GM18951 (cell line): ENCODE measurements at regions not wholly inside any gene's neighbourhood (a gene's known extent, or its start where the extent isn't known, plus 50 kb on each side); places are given as distances from the start of the nearest gene placed in this dataset.
"Not testable (repeated sequence)": the region's sequence is repeated elsewhere in the genome, so short reads cannot be mapped to it uniquely, and the experiment has no call there.

ENCODE experiments used
- POLR2A ChIP-seq: IDR thresholded peaks from 4 replicates; pipeline ENCODE4 v1.6.1; 2011; ENCODE audit warnings: mild to moderate bottlenecking; ENCODE audit not compliant: insufficient read length, insufficient read depth; ENCODE audit errors: extremely low read depth
- in situ Hi-C: fragments of 300-500 bp; cut with MboI; formaldehyde crosslinking; loops from one replicate; pipeline ENCODE4 v1.12.0; 2022; ENCODE audit warnings: low sequenced_read_pairs, mixed read lengths, inconsistent platforms; ENCODE audit not compliant: unreplicated experiment

DNA sequence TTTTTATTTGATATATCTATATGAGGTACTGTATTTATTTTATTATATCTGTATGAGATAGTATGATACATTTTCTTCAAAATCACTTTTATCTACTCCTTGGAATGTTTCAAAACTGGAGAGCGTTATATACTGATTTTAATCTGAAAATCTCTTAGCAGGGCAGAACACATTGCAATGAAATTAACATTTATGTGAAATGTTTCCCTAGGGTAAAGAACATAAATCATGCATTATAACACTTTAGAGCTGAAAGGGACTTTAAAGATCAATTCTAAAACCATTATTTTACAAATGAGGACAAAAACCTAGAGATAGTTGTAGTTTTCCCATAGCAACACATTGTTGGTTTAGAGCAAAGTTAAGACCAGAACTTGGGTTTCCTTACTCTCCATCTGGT is 153.7 kb downstream of the ATOH1 start:
- in situ Hi-C loops = no loop called here
- TF ChIP-seq POLR2A = no peak

GRCh38 chr4:93983140-93983539 is 154.6 kb downstream of the ATOH1 start:
- TF ChIP-seq POLR2A = no peak
- in situ Hi-C loops = no loop called here

DNA sequence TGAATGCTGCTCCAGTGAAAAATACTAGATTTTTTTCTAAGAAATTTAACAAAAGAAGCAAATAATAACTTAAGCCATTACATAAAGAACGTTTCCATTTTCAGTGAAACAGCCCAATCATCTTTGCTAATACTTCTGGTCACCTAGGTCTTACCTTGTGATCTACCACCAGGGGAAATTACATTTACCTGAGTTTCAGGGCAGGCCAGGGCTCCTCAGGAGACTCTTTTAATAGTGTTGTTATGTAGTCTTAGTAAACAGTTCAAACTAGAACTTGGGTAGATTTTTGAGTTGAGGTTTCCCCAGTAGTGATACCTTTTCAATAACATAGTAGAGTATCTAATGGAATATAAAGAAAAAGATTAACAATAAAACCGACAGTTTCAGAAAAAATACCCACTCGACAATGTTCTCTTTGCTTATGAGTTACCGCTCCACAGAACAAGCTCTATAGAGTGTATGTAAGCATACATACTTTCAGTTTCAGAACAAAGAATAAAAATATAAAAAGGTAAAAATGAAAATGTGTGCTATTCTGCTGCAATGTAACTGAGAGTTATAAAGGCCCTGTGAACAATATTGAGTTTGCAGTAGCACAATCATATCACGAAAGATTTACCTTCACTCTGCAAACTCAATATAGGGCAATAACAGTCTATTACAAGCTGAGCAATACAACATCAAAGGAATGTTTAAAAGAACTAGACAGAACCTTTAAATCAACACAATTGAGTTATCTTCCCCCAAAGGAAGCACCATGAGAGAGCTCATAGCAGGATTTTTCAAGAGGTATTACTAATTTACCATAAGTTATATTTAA is 165.8 kb downstream of the ATOH1 start:
- in situ Hi-C loops = no loop called here
- TF ChIP-seq POLR2A = no peak

DNA sequence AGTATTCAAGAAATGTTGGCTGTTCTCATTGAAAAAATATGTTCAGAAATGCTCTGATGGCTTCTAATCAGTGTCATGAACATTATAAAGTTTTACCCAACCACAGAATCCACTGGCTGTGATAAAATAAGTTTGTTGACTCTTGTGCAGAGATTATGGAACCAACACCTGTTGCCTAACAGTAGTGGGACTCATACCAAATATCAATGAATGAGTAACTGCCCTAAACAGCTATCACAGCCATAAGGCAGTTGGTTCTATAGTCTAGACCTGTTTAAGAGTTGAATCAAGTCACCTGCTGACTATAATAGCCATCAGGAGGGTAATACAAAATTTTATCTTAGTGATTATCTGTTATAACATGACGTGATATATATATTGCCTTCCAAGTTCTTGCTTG is 168.3 kb downstream of the ATOH1 start:
- in situ Hi-C loops = no loop called here
- no peak for TF ChIP-seq POLR2A

DNA sequence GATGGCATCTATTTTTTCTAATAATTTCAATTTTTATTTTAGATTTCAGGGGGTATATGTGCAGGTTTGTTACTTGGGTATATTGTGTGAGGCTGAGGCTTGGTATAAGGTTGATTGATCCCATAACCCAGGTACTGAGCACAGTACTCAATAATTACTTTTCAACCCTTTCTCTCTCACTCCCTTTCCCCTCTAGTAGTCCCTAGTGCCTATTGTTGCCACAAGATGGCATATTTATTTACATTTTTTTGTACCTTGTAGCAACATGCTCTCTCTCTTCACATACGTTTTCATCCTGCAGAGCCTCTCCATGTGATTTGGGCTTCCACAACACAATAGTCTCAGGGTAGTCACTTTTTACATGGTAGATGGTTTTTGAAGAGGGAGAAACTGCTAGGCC is 172.0 kb downstream of the ATOH1 start:
- in situ Hi-C loops = no loop called here
- TF ChIP-seq POLR2A = no peak

- TF ChIP-seq POLR2A = no peak
- in situ Hi-C loops = no loop called here
Observed at GRCh38 chr4:94006932-94007331, 178.4 kb downstream of the ATOH1 start.

- in situ Hi-C loops = no loop called here
- no peak for TF ChIP-seq POLR2A
Observed at GRCh38 chr4:94011190-94011589, 182.6 kb downstream of the ATOH1 start.

GRCh38 chr4:94014484-94015136 is 186.1 kb downstream of the ATOH1 start:
- in situ Hi-C loops = no loop called here
- TF ChIP-seq POLR2A = no peak

DNA sequence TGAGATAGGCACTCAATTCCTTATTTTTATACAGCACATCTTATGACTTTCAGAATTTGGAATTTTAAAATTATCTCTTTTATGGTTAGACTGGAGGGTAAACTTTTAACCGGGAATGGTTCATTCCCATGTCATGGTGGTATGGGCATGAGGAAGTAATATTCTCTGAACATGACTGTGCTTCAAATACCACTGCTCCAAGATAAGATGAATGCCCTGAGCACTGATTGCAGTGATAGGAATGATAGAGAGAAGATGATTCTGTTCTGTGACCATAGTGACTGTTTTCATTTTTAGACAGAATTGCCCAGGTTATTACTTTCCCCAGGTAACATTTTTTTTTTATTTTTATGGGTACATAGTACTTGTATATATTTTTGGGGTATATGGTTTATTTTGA is 187.4 kb downstream of the ATOH1 start:
- no peak for TF ChIP-seq POLR2A
- in situ Hi-C loops = no loop called here

- in situ Hi-C loops = no loop called here
- TF ChIP-seq POLR2A = no peak
Observed at GRCh38 chr4:94032754-94033153, 174.9 kb upstream of the SMARCAD1 start.

DNA sequence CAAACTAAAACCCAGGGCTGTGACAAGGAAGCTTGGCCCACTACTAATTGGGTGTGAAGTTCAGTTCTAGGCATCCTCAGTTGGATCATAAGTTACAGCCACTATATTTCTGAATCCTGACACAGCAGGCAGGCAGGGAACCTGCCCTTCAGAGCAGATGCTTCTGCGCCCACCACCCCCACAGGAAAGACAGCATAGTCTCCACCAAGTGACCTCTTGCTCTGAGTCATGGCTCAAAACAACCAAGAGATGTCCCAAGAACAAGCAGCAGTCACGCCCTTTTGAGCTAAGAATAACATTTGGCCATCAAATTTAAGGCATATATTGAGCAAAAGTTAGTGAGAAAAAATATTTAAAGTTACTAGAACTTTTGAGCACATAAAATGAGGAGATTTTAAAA is 170.7 kb upstream of the SMARCAD1 start:
- in situ Hi-C loops = no loop called here

DNA sequence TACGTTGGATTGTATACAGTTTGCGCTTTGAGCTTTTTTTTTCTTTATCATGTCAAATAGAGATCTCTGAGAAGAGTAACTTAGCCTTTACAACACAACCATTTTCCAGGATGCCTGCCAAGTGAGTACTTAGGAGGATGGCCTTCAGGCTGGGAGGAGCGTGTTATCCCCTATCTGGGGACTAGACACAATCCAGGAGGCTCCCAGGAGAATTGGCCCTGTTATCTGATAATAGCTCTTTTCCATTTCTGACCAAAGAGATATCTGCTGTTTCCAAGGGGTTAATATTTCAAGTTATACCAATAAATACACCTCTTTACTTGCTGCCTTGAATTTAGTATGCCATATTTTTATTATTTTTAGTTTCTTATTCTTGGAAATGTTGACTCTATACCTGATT is 169.5 kb upstream of the SMARCAD1 start:
- in situ Hi-C loops = no loop called here
- no peak for TF ChIP-seq POLR2A

More for the DNA sequence above, 170.7 kb upstream of the SMARCAD1 start:
- TF ChIP-seq POLR2A = no peak

GRCh38 chr4:94039226-94039625 is 168.4 kb upstream of the SMARCAD1 start:
- no peak for TF ChIP-seq POLR2A
- in situ Hi-C loops = no loop called here

DNA sequence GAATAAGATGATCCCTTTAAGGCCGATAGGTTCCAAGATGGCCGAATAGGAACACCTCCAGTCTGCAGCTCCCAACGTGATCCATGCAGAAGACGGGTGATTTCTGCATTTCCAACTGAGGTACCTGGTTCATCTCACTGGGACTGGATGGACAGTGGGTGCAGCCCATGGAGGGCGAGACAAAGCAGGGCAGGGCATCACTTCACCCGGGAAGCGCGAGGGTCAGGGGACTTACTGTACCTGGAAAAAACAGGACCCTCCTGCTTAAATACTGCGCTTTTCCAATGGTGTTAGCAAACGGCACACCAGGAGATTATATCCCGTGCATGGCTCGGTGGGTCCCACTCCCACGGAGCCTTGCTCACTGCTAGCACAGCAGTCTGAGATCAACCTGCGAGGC is 163.2 kb upstream of the SMARCAD1 start:
- in situ Hi-C loops = not testable (repeated sequence)
